Endodermal cell (in vitro differentiated cells): ENCODE measurements at regions not wholly inside any gene's neighbourhood (a gene's known extent, or its start where the extent isn't known, plus 50 kb on each side); places are given as distances from the start of the nearest gene placed in this dataset.

Experiments
- DNase-seq: peaks from one replicate; pipeline ENCODE4 v3.0.0-alpha.2; 2017
- H3K27ac ChIP-seq: 2 replicates; pipeline ENCODE4 v1.5.1; 2013; ENCODE audit warnings: mild to moderate bottlenecking, low read depth, low read length, moderate library complexity
- H3K27me3 ChIP-seq: 2 replicates; pipeline ENCODE4 v1.6.1; 2013; ENCODE audit warnings: mild to moderate bottlenecking, low read length, moderate library complexity; ENCODE audit not compliant: insufficient read depth, control insufficient read depth, poor library complexity, severe bottlenecking
- H3K36me3 ChIP-seq: 2 replicates; pipeline ENCODE4 v1.7.0; 2013; ENCODE audit warnings: mild to moderate bottlenecking, low read length, moderate library complexity; ENCODE audit not compliant: control insufficient read depth, insufficient read depth
- H3K4me1 ChIP-seq: one replicate; pipeline ENCODE4 v1.7.0; 2013; ENCODE audit warnings: low read length; ENCODE audit not compliant: control insufficient read depth, insufficient read depth
- H3K4me3 ChIP-seq: 2 replicates; pipeline ENCODE4 v1.5.1; 2013; ENCODE audit warnings: mild to moderate bottlenecking, low read length, moderate library complexity
- H3K9ac ChIP-seq: 2 replicates; pipeline ENCODE4 v1.6.1; 2013; ENCODE audit warnings: mild to moderate bottlenecking, low read length, moderate library complexity; ENCODE audit not compliant: poor library complexity, severe bottlenecking; ENCODE audit errors: extremely low read depth
- H3K9me3 ChIP-seq: 2 replicates; pipeline ENCODE4 v1.6.1; 2013; ENCODE audit warnings: mild to moderate bottlenecking, low read length, moderate library complexity; ENCODE audit not compliant: control insufficient read depth
- H3K27ac Mint-ChIP-seq: 2 replicates; pipeline ENCODE4 v1.8.0; 2020; ENCODE audit warnings: mixed read lengths
- H3K27me3 Mint-ChIP-seq: 2 replicates; pipeline ENCODE4 v1.8.0; 2021; ENCODE audit warnings: mild to moderate bottlenecking, mixed read lengths; ENCODE audit not compliant: insufficient read depth
- H3K36me3 Mint-ChIP-seq: 2 replicates; pipeline ENCODE4 v1.8.0; 2020; ENCODE audit warnings: low read depth, mixed read lengths
- H3K4me1 Mint-ChIP-seq: 2 replicates; pipeline ENCODE4 v1.8.0; 2020; ENCODE audit warnings: mixed read lengths
- H3K4me3 Mint-ChIP-seq: 2 replicates; pipeline ENCODE4 v1.8.0; 2020; ENCODE audit warnings: mild to moderate bottlenecking, moderate library complexity, mixed read lengths
- H3K9me3 Mint-ChIP-seq: 2 replicates; pipeline ENCODE4 v1.8.0; 2020; ENCODE audit warnings: mild to moderate bottlenecking, mixed read lengths
- CTCF ChIP-seq: fragments of 200-600 bp; sonication (generic); conservative IDR thresholded peaks from 2 replicates; pipeline ENCODE4 v1.5.0; 2021; ENCODE audit warnings: antibody characterized with exemption, mild to moderate bottlenecking
- WGBS, 2 experiments: methylation state at CpG; one replicate each; pipeline versions ENCODE4 v1.1.5 to v1.1.7; 2013; ENCODE audit warnings: missing lambda C conversion rate in 2 of 2, mixed read lengths in 1 of 2; ENCODE audit not compliant: insufficient coverage in 1 of 2, insufficient read length in 1 of 2; 5-methylcytosine and 5-hydroxymethylcytosine counted together

GRCh38 chr7:84450772-84451171 is 256.2 kb upstream of the SEMA3A start:
- Mint-ChIP-seq H3K9me3 (peaks cover 2% of the 10 kb centered on the region), H3K27ac (no peak overlapping the region), H3K4me3 (no peak overlapping the region), H3K27me3 (no peaks in the 10 kb centered on the region), H3K36me3 (no peaks in the 10 kb centered on the region), H3K4me1 (no peaks in the 10 kb centered on the region)
- Histone ChIP-seq H3K9me3 (no peaks in the 10 kb centered on the region), H3K27ac (no peak overlapping the region), H3K4me1 (no peaks in the 10 kb centered on the region), H3K4me3 (no peak overlapping the region), H3K36me3 (no peaks in the 10 kb centered on the region), H3K9ac (no peak overlapping the region), H3K27me3 (no peaks in the 10 kb centered on the region)
- no peak for TF ChIP-seq CTCF
- DNase-seq: no peak

DNA sequence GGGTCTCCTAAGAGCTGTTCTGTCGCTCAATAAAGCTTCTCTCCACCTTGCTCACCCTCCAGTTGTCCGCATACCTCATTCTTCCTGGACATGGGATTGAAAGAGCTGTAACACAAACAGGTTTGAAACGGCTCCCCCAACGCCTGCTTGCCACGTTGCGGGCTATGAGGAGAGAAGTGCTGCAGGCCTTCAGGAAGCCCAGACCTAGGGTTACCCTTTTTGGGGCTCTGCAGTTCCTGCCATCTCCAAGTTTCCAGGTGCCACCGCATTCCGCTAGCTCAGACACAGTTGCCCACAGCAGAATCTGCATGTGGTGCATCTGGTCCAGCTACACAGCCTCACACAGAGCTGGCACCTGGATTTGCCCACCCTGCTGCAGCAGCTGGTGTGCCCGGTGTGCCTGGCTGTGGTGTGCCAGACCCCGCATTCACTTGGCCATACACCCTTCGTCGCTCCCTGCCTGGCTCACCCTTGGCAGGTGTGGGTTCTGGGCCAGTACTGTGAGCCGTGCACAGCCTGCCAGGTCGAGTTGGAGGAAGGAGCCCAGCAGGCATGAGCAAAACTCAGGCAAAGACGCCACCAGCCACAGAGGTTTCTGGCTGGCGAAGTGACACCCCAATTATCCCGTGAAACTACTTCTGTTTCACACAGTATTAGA is 253.2 kb upstream of the SEMA3A start:
- no peak overlapping the region for H3K27ac ChIP-seq
- no peaks in the 10 kb centered on the region for H3K27me3 ChIP-seq
- H3K4me1 ChIP-seq: no peaks in the 10 kb centered on the region
- TF ChIP-seq CTCF: no peak
- 91 to 92% methylated on average over 9 to 17 of the region's 17 CpGs for WGBS, 2 experiments
- H3K27me3 Mint-ChIP-seq: no peaks in the 10 kb centered on the region
- DNase-seq: no peak
- H3K4me3 Mint-ChIP-seq: no peak overlapping the region
- no peaks in the 10 kb centered on the region for H3K36me3 ChIP-seq
- no peak overlapping the region for H3K27ac Mint-ChIP-seq
- no peak overlapping the region for H3K4me3 ChIP-seq
- peaks cover 4% of the 10 kb centered on the region for H3K9me3 Mint-ChIP-seq
- H3K9ac ChIP-seq: no peak overlapping the region
- H3K4me1 Mint-ChIP-seq: peaks cover 3% of the 10 kb centered on the region
- H3K36me3 Mint-ChIP-seq: no peaks in the 10 kb centered on the region
- H3K9me3 ChIP-seq: no peaks in the 10 kb centered on the region

GRCh38 chr7:84446991-84447480 is 252.4 kb upstream of the SEMA3A start:
- peaks cover 3% of the 10 kb centered on the region for H3K4me1 Mint-ChIP-seq
- Histone ChIP-seq H3K9me3 (no peaks in the 10 kb centered on the region), H3K27ac (no peak overlapping the region), H3K4me3 (no peak overlapping the region), H3K36me3 (no peaks in the 10 kb centered on the region), H3K27me3 (no peaks in the 10 kb centered on the region), H3K9ac (no peak overlapping the region), H3K4me1 (no peaks in the 10 kb centered on the region)
- H3K27ac Mint-ChIP-seq: no peak overlapping the region
- no peak for TF ChIP-seq CTCF
- no peak for DNase-seq
- H3K36me3 Mint-ChIP-seq: no peaks in the 10 kb centered on the region
- no peak overlapping the region for H3K4me3 Mint-ChIP-seq
- WGBS, 2 experiments: 93 to 98% methylated on average over 9 to 14 of the region's 14 CpGs
- H3K9me3 Mint-ChIP-seq: peaks cover 4% of the 10 kb centered on the region
- no peaks in the 10 kb centered on the region for H3K27me3 Mint-ChIP-seq
